ENCODE measurements at regions not wholly inside any gene's neighbourhood (a gene's known extent, or its start where the extent isn't known, plus 50 kb on each side); places are given as distances from the start of the nearest gene placed in this dataset.

DNA sequence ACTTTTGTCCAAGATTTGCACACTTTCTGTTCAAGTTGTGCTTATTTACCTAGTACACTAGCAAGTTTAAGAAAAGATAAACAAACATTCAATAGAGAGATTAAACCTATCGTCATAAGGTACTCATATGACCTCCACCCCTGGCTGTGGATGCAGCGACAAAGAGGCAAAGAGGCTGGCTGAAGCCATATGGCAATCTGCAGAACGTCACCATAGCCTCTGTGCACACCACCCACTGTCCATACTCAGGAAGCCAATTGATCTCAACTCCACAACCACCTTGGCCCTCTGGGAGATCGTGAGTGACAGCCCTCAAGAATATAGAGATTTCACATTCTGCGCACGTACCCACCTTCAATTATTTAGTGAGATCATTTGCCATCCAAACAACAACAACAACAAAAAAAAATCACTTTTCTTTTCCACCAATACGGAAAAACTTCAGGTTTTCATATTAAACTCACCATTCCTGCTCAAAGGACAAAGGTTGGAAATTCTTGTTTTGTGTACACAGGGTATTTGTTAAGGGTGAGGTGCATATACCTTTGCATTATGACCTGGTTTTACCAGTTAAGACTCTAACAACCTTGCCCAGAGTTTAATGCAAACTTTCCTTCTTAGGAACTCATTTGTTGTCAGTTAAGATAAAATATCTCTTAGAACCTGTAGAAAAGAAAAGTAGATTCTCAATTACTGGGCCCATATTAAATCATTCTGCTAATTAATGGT lies 243.0 kb upstream of the FSTL5 start:
- no peak overlapping the region for H3K4me3 ChIP-seq (ENCODE audit: low read depth, low read length)
- no peak for TF ChIP-seq CTCF (IDR thresholded peaks at IDR 0.05; ENCODE audit: low read depth, low read length)
- TF ChIP-seq, protein P1, sequence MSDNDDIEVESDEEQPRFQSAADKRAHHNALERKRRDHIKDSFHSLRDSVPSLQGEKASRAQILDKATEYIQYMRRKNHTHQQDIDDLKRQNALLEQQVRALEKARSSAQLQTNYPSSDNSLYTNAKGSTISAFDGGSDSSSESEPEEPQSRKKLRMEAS (IDR thresholded peaks at IDR 0.05; ENCODE audit: low read depth, low read length) = no peak
- no peak for TF ChIP-seq POLR2A (IDR thresholded peaks at IDR 0.05; ENCODE audit: extremely low read depth, insufficient read length)
- no peak for TF ChIP-seq MYC (IDR thresholded peaks at IDR 0.05; ENCODE audit: low read depth, low read length)
- no peak for DNase-seq (ENCODE audit: low read depth)

GRCh38 chr4:162403932-162404331 lies 240.1 kb upstream of the FSTL5 start:
- TF ChIP-seq MYC (IDR thresholded peaks at IDR 0.05; ENCODE audit: low read depth, low read length) (no peak), POLR2A (IDR thresholded peaks at IDR 0.05; ENCODE audit: extremely low read depth, insufficient read length) (no peak), CTCF (IDR thresholded peaks at IDR 0.05; ENCODE audit: low read depth, low read length) (no peak)
- TF ChIP-seq, protein P1 (IDR thresholded peaks at IDR 0.05; ENCODE audit: low read depth, low read length) = no peak
- H3K4me3 ChIP-seq (ENCODE audit: low read depth, low read length) = no peak overlapping the region
- no peak for DNase-seq (ENCODE audit: low read depth)

DNA sequence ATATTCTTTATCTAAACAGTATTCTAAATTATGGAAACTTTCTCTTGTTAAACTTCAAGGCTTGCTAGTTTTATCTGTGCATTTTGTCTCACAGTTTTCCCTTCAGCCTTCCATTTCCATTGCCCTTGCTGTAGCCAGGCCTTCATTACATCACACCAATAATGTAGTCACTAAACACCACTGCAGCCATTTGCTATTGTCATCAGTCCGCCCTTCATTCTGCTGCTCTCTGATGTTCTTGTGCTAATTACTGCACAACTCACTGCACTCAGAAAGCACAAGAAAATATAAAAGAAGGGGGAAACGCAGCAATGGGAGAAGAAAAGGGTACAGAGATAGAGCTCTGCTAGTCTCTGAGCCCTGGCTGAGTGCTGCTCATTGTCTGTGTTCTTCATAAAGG lies 239.6 kb upstream of the FSTL5 start:
- TF ChIP-seq MYC (IDR thresholded peaks at IDR 0.05; ENCODE audit: low read depth, low read length) (no peak), POLR2A (IDR thresholded peaks at IDR 0.05; ENCODE audit: extremely low read depth, insufficient read length) (no peak), CTCF (IDR thresholded peaks at IDR 0.05; ENCODE audit: low read depth, low read length) (no peak)
- TF ChIP-seq, protein P1 (IDR thresholded peaks at IDR 0.05; ENCODE audit: low read depth, low read length) = no peak
- DNase-seq (ENCODE audit: low read depth) = no peak

DNA sequence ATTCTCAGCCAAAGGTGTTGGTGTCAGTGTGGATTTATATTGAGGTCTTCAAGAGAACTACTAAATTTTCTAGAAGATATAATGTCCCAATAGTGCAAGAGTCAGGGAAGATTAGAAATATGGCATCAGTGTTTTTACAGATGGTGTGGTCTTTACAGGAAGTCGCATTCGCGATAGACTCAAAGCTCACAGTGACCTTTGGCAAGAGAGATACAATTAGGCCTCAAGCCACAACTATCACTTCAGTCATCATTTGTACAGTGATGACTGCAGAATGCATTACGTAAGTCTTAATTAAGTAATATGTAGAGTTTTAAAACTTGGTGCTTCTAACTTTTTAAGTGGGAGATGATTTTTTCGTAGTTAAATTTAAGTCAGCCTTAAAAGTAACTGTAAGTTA lies 237.2 kb upstream of the FSTL5 start:
- TF ChIP-seq MYC (IDR thresholded peaks at IDR 0.05; ENCODE audit: low read depth, low read length) (no peak), POLR2A (IDR thresholded peaks at IDR 0.05; ENCODE audit: extremely low read depth, insufficient read length) (no peak), CTCF (IDR thresholded peaks at IDR 0.05; ENCODE audit: low read depth, low read length) (no peak)
- TF ChIP-seq, protein P1 (IDR thresholded peaks at IDR 0.05; ENCODE audit: low read depth, low read length) = no peak
- no peak overlapping the region for H3K4me3 ChIP-seq (ENCODE audit: low read depth, low read length)
- no peak for DNase-seq (ENCODE audit: low read depth)

More for the DNA sequence above, 239.6 kb upstream of the FSTL5 start:
- no peak overlapping the region for H3K4me3 ChIP-seq (ENCODE audit: low read depth, low read length)

- DNase-seq (ENCODE audit: low read depth) = no peak
- no peak for TF ChIP-seq POLR2A (IDR thresholded peaks at IDR 0.05; ENCODE audit: extremely low read depth, insufficient read length)
- TF ChIP-seq MYC (IDR thresholded peaks at IDR 0.05; ENCODE audit: low read depth, low read length) = no peak
- no peak for TF ChIP-seq CTCF (IDR thresholded peaks at IDR 0.05; ENCODE audit: low read depth, low read length)
- TF ChIP-seq, protein P1 (IDR thresholded peaks at IDR 0.05; ENCODE audit: low read depth, low read length) = no peak
- no peak overlapping the region for H3K4me3 ChIP-seq (ENCODE audit: low read depth, low read length)
Measured at GRCh38 chr4:162392946-162393345, 229.1 kb upstream of the FSTL5 start.

Measured in NB4 (cell line).